Transverse colon (tissue), 4 donors: ENCODE measurements at regions not wholly inside any gene's neighbourhood (a gene's known extent, or its start where the extent isn't known, plus 50 kb on each side); places are given as distances from the start of the nearest gene placed in this dataset.

Experiments
- DNase-seq: peaks from one replicate; pipeline ENCODE4 v3.0.0-alpha.2; 2019
- H3K27ac ChIP-seq, 4 donors: fragments of 200-600 bp; sonication (generic); 2 replicates each; pipeline ENCODE4 v1.5.1; 2016 to 2018; ENCODE audit warnings: inconsistent platforms in 4 of 4
- H3K27me3 ChIP-seq: fragments of 200-600 bp; sonication (generic); 2 replicates; pipeline ENCODE4 v1.5.1; 2017; ENCODE audit warnings: inconsistent platforms
- H3K36me3 ChIP-seq, 4 donors: fragments of 200-600 bp; sonication (generic); 2 replicates each; pipeline ENCODE4 v1.5.1; 2017 to 2019; ENCODE audit warnings: inconsistent platforms in 4 of 4
- H3K4me1 ChIP-seq, 4 donors: fragments of 200-600 bp; sonication (generic); 2 replicates each; pipeline ENCODE4 v1.5.1; 2017 to 2020; ENCODE audit warnings: inconsistent platforms in 4 of 4
- H3K4me3 ChIP-seq, 4 donors: fragments of 200-600 bp; sonication (generic); 1 replicate in 1 of 4; 2 replicates in 3 of 4; pipeline versions ENCODE4 v1.5.1 to v1.6.1; 2017 to 2019; ENCODE audit warnings: inconsistent platforms in 4 of 4
- H3K9me3 ChIP-seq, 2 donors: fragments of 200-600 bp; sonication (generic); 2 replicates each; pipeline ENCODE4 v1.5.1; 2017 to 2019; ENCODE audit warnings: inconsistent platforms in 2 of 2
- EP300 ChIP-seq: sonication (generic); formaldehyde crosslinking; IDR thresholded peaks from one replicate; pipeline ENCODE4 v1.6.1; 2017; ENCODE audit warnings: antibody characterized with exemption, low read depth
- POLR2A ChIP-seq: fragments of 450-650 bp; IDR thresholded peaks from one replicate; pipeline ENCODE4 v1.6.1; 2016; ENCODE audit warnings: antibody characterized with exemption, mild to moderate bottlenecking, moderate library complexity
- POLR2AphosphoS5 ChIP-seq, 3 donors: sonication (generic); formaldehyde crosslinking; IDR thresholded peaks; one replicate each; pipeline ENCODE4 v1.6.1; 2016; ENCODE audit warnings: antibody characterized with exemption in 3 of 3
- WGBS, 2 donors: methylation state at CpG; one replicate each; pipeline ENCODE4 v1.1.5; 2018; ENCODE audit warnings: low coverage in 1 of 2; 5-methylcytosine and 5-hydroxymethylcytosine counted together
- in situ Hi-C, 4 donors: fragments of 200-750 bp; cut with MboI; loops; one replicate each; pipeline versions ENCODE4 v1.15.0 to v1.15.1; 2017; ENCODE audit warnings: low sequenced_read_pairs in 3 of 4, low pct_ligation_motif_present in 1 of 4, low pct_unique_long_range_greater_than_20kb in 1 of 4
- intact Hi-C: fragments of 100-400 bp; cut with DNase I; formaldehyde crosslinking; loops from one replicate; pipeline ENCODE4 v1.15.1; 2023; ENCODE audit warnings: low total_unique reads
- TF ChIP-seq, protein P1 (sequence below), 5 experiments: fragments of 200-600 bp in 3 of 5; fragments of 450-650 bp in 2 of 5; sonication (generic) in 3 of 5; IDR thresholded peaks; 1 replicate in 2 of 5; 2 replicates in 3 of 5; pipeline ENCODE4 v1.5.1; 2016 to 2017; ENCODE audit warnings: antibody characterized with exemption in 5 of 5, inconsistent platforms in 3 of 5, mild to moderate bottlenecking in 2 of 5, moderate library complexity in 1 of 5

DNA sequence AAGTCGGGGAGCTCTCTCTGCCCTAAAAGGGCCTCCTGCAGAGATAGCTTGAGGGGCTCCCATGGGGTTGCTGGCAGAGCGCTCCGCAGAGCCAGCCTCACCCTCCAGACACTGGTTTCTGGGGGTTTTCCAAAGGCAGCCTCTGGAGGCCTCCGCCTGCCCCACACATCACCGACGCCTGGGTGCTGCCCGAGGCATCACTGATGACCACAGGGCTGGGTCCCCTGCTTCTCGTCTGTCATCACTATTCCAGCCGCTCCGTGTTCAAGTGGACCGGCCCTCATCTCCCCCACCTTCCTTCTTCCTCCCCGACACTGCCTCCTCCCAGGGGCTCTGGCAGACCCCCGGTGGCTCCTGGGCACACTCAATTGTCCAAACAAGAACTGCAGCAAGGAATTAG is 64.1 kb upstream of the IRX4 start:
- WGBS, 2 donors: 83% methylated on average over 13 of the region's 13 CpGs; no CpG with 5 or more reads in 1 of the 2 donors
- no peaks in the 10 kb centered on the region for H3K36me3 ChIP-seq
- TF ChIP-seq EP300 (no peak), POLR2AphosphoS5 (IDR thresholded peaks at IDR 0.05) (no peak), POLR2A (no peak)
- TF ChIP-seq, protein P1, sequence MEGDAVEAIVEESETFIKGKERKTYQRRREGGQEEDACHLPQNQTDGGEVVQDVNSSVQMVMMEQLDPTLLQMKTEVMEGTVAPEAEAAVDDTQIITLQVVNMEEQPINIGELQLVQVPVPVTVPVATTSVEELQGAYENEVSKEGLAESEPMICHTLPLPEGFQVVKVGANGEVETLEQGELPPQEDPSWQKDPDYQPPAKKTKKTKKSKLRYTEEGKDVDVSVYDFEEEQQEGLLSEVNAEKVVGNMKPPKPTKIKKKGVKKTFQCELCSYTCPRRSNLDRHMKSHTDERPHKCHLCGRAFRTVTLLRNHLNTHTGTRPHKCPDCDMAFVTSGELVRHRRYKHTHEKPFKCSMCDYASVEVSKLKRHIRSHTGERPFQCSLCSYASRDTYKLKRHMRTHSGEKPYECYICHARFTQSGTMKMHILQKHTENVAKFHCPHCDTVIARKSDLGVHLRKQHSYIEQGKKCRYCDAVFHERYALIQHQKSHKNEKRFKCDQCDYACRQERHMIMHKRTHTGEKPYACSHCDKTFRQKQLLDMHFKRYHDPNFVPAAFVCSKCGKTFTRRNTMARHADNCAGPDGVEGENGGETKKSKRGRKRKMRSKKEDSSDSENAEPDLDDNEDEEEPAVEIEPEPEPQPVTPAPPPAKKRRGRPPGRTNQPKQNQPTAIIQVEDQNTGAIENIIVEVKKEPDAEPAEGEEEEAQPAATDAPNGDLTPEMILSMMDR (IDR thresholded peaks at IDR 0.05): no peak
- DNase-seq: no peak
- H3K9me3 ChIP-seq: no peaks in the 10 kb centered on the region
- in situ Hi-C loops (no loop called here), intact Hi-C loops (no loop called here)
- H3K4me1 ChIP-seq: no peaks in the 10 kb centered on the region
- no peak overlapping the region for H3K27ac ChIP-seq
- no peaks in the 10 kb centered on the region for H3K27me3 ChIP-seq
- no peak overlapping the region for H3K4me3 ChIP-seq

DNA sequence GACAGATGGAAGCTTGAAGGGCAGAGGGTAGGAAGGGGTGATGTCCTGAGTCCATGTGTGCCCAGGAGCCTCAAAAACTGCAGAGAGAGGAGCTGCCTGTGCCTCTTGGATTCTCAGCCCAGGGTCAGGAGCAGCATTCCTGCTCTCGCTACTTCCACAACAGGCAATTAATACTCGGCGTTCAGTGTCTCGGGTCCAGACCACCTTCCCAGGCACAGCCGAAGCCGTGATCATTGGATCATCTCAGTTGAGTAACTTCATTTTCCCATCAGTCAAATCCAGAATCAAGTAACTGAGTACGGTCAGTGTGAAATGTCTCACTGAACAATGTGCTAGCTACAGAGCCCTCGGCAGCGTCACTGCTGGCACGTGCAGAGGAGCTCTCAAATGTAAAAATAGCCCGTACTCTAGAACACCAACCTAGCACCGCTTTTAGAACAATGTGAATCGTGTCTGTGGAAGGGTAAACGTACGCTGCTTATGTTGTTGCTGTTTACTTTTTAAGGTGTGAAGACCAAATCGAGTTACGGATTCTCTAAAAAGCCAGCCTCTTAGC is 63.5 kb upstream of the IRX4 start:
- Histone ChIP-seq H3K9me3 (no peaks in the 10 kb centered on the region), H3K4me3 (no peak overlapping the region), H3K27me3 (no peaks in the 10 kb centered on the region), H3K36me3 (no peaks in the 10 kb centered on the region), H3K27ac (no peak overlapping the region), H3K4me1 (no peaks in the 10 kb centered on the region)
- TF ChIP-seq, protein P1 (IDR thresholded peaks at IDR 0.05): no peak
- TF ChIP-seq EP300 (no peak), POLR2AphosphoS5 (IDR thresholded peaks at IDR 0.05) (no peak), POLR2A (no peak)
- DNase-seq: no peak
- WGBS, 2 donors: 60 to 82% methylated on average over 1 to 17 of the region's 17 CpGs
- intact Hi-C loops (no loop called here), in situ Hi-C loops (no loop called here)

DNA sequence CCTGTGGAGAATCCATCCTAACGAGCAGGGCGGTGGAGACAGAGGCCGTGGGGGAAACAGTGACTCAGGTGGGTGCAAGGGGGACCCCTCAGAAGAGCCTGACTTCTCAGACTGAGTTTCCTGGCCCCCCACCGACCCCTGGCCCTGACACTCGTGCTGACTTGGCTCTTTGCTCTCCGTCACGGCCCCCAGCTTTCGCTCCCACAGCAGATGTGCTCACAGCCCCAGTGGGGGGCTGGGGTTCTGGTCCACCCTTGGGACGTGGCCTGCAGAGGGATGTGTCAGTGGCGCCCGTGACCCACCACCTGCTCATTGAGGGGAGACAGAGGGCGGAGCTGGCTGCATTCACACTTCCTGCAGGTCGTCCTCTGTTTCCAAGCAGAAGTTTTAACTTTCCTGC is 62.9 kb upstream of the IRX4 start:
- H3K9me3 ChIP-seq: no peaks in the 10 kb centered on the region
- 67 to 70% methylated on average over 4 to 13 of the region's 13 CpGs for WGBS, 2 donors
- TF ChIP-seq, protein P1 (IDR thresholded peaks at IDR 0.05): no peak
- TF ChIP-seq POLR2AphosphoS5 (IDR thresholded peaks at IDR 0.05) (no peak), EP300 (no peak), POLR2A (no peak)
- DNase-seq: no peak
- no peaks in the 10 kb centered on the region for H3K4me1 ChIP-seq
- H3K4me3 ChIP-seq: no peak overlapping the region
- intact Hi-C loops: no loop called here
- in situ Hi-C loops: no loop called here
- H3K27me3 ChIP-seq: no peaks in the 10 kb centered on the region
- H3K36me3 ChIP-seq: no peaks in the 10 kb centered on the region
- no peak overlapping the region for H3K27ac ChIP-seq

DNA sequence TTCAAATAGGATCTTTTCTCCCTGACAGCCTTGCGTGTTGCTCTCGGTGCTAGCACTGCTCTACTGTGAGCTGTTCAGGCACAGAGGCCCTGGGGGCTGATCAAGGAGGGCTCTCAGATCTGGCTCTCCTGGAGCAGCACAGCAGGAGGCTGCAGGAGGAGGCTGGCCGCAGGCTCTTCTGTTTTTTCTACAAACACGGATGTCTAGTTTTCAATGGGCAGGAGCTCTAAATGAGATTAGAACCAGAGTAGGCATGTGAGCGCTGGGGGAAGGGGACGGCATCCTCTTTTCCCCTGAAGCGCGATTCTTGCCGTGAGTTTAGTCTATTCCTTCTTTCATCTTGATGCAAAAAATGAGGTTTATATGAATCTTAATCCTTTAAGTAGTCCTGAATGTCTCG is 61.7 kb upstream of the IRX4 start:
- no peaks in the 10 kb centered on the region for H3K4me1 ChIP-seq
- in situ Hi-C loops: no loop called here
- 64 to 78% methylated on average over 6 to 10 of the region's 10 CpGs for WGBS, 2 donors
- H3K4me3 ChIP-seq: no peak overlapping the region
- no peaks in the 10 kb centered on the region for H3K9me3 ChIP-seq
- no peak for DNase-seq
- H3K36me3 ChIP-seq: no peaks in the 10 kb centered on the region
- intact Hi-C loops: no loop called here
- TF ChIP-seq POLR2A: no peak
- TF ChIP-seq EP300: no peak
- TF ChIP-seq, protein P1 (IDR thresholded peaks at IDR 0.05): no peak
- H3K27me3 ChIP-seq: no peaks in the 10 kb centered on the region
- H3K27ac ChIP-seq: no peak overlapping the region
